Inflammatory macrophage treated with lipopolysaccharide for 1 hour (primary cell): ENCODE measurements at regions not wholly inside any gene's neighbourhood (a gene's known extent, or its start where the extent isn't known, plus 50 kb on each side); places are given as distances from the start of the nearest gene placed in this dataset.
"Not testable (repeated sequence)": the region's sequence is repeated elsewhere in the genome, so short reads cannot be mapped to it uniquely, and the experiment has no call there.

Source experiments
- DNase-seq, 2 donors: peaks; one replicate each; pipeline ENCODE4 v3.0.0-alpha.2; 2020 to 2022

DNA sequence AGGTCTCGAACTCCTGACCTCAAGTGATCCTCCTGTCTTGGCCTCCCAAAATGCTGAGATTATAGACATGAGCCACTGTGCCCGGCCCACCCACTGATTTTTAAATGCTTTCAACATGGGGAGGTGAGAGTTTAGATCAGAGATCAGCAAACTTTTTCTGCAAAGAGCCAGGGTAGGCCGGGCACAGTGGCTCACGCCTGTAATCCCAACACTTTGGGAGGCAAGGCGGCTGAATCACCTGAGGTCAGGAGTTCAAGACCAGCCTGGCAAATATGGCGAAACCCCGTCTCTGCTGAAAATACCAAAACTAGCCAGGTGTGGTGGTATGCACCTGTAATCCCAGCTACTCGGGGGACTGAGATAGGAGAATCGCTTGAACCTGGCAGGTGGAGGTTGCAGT, 88.3 kb upstream of the LHX1 start:
- not testable (repeated sequence) for DNase-seq

- no peak for DNase-seq
Observed at GRCh38 chr17:36849871-36850348, 87.4 kb upstream of the LHX1 start.

DNA sequence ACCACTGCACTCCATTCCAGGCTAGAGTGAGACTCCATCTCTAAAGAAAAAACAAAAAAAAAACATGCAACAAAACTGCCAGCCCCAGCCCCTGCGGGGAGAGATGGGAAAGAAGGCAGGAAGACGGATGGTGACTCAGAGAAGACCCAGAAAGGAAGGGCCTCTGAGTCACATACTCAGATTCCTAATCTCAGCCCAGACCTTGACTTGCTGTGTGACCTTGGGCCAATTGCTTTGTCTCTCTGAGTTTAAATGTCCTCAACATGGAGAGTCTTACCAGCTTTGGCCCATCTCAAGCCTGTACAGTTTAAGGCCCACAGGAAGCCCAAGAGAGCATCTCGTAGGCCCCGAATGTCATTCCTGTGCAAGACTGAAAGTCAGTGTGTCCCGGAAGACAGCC, 86.5 kb upstream of the LHX1 start:
- no peak for DNase-seq

DNA sequence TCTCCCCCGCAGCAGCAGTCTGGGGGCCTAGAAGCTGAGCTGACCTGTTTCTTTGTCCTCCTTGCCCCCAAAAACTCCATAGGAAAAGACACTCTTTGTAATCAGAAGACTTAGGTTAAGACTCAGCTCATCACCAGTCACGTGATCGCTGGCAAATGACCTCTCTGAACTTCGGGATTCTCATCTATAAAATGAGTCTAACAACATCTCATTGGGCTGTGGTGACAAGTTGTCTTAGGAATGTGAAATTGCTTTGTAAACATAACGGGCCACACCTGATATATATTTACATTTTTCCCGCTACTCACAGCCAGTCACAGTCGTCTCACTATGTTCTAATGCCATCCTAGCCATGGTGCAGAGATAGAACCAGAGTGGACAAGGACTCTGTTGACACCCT, 86.0 kb upstream of the LHX1 start:
- no peak for DNase-seq

DNA sequence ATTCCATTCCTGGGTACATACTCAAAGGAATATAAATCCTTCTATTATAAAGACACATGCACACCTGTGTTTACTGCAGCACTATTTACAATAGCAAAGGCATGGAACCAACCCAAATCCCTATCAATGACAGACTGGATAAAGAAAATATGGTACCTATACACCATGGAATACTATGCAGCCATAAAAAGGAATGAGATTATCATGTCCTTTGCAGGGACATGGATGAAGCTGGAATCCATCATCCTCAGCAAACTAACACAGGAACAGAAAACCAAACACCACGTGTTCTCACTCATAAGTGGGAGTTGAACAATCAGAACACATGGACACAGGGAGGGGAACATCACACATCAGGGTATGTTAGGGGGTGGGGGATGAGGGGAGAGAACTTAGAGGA, 84.8 kb upstream of the LHX1 start:
- not testable (repeated sequence) for DNase-seq

DNA sequence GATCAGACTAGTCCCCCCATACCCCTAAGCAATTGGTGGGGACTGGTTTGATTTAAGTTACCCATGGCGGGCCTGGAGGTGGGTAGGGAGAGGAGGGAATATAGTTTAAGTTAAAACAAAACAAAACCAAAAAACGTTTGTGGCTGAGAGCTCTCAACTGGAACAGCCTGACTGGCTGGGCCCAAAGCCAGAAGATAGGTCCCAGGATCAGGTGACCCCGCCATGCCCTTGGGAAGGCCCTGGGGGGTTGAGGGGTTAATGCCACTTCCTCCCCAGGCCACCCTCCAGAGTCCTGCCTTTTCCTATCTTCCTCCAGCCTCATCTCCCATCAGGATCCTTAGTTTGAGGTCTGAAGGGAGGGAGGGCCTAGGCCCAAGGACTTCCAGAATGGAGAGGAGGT, 82.3 kb upstream of the LHX1 start:
- DNase-seq = no peak

GRCh38 chr17:36855459-36855858, 81.8 kb upstream of the LHX1 start:
- DNase-seq = no peak

- no peak for DNase-seq
Observed at GRCh38 chr17:36856222-36856621, 81.1 kb upstream of the LHX1 start.

DNA sequence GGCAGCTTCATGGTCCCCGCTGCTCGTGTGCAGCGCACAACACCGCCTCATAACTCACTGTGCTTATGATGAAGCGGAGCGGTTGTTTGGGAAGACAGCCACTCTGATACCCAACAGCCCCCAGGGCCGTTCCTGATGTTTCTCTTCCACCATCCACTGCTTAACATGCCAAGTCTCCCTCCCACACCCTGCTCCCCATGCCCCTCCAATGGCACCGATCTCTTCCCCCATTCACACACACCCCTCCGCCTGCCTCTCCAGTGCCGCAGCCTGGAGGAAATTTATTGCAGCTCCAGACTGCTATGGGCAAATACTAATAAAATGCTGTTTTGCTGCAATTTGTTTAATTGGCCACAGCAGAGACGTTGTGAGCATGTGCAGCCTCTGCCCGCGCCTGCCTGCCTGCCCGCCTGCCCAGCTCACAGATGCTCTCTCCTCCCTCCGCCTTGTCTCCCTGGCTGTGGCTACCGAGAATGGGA, 80.3 kb upstream of the LHX1 start:
- no peak for DNase-seq

- DNase-seq = no peak
Observed at GRCh38 chr17:36857698-36858097, 79.6 kb upstream of the LHX1 start.

- no peak for DNase-seq
Observed at GRCh38 chr17:36858119-36859002, 78.9 kb upstream of the LHX1 start.

GRCh38 chr17:36859003-36859300, 78.3 kb upstream of the LHX1 start:
- no peak for DNase-seq

DNA sequence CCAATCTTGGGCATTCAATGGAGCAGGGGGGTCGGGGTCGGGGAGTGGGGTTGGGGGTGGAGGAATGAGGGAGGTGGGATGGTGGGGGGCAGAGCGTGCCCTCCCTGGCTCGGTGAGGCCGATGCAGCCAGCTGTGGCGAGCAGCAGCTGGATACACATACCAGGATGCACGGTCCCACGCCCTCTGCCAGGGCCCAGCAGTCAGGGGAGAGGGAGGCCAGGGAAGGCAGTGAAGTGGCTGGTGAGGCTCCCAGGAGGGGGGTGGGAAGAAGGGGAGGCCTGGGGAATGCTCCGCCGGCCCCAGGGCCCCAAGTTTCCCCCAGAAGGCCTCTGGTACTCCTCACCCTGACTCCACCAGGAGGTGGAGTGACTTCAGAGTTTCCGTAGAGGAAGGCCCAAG, 77.6 kb upstream of the LHX1 start:
- DNase-seq = no peak

DNA sequence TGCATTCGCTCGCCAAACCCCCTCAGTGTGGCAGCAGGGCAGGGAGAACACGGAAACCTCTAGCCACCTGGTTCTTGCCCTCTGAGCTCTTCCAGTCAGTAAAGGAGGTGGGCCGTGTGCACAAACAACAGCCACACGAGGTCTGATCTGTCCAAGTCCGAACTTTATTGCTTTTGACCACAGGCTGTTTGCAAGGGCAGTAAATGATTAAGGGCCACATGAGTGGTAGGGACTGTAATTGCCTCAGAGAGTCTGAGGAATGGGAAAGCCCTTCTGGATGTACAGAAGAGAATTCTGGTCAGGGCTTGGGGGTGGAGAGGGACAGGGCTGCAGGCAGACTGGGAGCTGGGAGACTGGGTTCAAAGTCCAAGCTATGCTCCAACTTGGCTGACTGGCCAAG, 75.7 kb upstream of the LHX1 start:
- DNase-seq = no peak

GRCh38 chr17:36862116-36862920, 75.0 kb upstream of the LHX1 start:
- DNase-seq = no peak

GRCh38 chr17:36863131-36863530, 74.1 kb upstream of the LHX1 start:
- no peak for DNase-seq

DNA sequence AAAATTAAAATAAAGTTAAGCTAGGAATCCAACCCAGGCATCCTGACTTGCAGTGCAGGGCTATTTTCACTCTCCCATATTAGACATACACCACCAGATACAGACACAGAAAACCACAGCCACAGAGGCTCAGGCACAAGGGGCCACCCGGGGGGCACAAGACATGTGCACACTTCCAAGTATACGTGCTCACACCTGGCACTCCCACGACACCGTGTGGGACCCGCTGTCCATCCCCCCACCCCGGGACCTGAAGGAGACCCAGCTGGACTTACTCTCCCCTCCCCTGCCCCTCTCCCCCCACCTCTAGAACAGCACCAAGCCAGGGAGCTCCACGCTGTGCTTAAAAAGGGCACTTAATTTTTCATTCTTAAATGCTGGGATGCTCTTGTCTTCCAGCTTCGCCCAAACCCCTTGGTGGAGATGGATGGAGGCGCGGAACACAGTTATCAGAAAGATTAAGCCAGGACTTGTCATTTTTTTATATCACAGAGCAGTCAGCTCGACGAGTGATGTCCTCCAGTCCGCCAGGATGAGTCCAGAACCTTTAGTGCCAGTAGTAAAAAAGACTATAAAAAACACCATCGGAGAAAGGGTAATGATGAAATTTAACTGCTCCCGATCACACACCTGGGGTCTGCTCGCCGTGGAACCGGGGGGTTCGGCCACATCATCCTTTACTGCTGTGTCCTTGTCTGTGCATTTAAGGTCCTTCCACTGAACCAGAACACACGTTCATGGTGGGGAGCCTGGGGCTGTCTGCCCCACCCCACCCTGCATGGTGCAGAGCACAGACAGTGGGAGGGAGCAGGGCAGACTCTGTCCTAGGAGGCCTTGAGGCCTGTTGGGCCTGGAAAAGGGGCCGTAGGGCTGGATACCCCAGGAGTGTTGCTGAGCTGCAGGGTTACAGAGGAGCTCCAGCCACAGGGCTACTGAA, 73.3 kb upstream of the LHX1 start:
- no peak for DNase-seq

DNA sequence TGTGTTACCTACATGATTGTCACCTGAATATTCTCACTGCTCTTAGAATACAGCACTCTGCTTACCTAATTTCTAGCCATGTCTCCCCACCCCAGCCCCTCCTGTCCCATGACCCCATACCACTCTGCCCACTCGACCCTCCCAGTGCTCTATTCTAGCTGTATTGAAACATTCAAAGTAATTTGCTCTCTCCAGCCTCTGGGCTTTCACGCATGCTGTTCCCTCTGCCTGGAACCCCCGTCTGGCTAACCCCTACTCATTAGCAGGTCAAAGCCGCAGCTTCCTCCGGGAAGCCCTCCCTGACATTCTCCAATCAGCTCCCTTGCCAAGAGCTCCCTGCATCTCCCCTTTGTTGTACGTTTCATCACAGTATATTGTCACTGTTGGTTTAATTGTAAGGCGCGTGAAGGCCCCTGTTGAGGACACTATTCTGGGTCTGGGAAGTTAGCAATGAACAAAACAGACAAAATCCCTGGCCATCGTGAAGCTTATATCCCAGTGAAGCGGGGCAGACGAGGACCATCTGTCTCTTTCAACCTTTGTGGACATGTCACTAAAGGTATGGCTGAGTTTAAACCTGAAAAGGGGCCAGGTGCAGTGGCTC, 72.3 kb upstream of the LHX1 start:
- DNase-seq = no peak

- no peak for DNase-seq
Observed at GRCh38 chr17:36867716-36868341, 69.4 kb upstream of the LHX1 start.

GRCh38 chr17:36868777-36869176, 68.5 kb upstream of the LHX1 start:
- DNase-seq = no peak

GRCh38 chr17:36869441-36869840, 67.8 kb upstream of the LHX1 start:
- DNase-seq = no peak
